PFSK-1 (cell line): ENCODE measurements at regions not wholly inside any gene's neighbourhood (a gene's known extent, or its start where the extent isn't known, plus 50 kb on each side); places are given as distances from the start of the nearest gene placed in this dataset.

ENCODE experiments used
- FOXP2 ChIP-seq: optimal IDR thresholded peaks from 2 replicates; pipeline ENCODE3; 2011; ENCODE audit warnings: borderline replicate concordance, control low read depth, inconsistent platforms; ENCODE audit not compliant: insufficient read depth; ENCODE audit errors: extremely low read length, extremely low read depth
- POLR2AphosphoS5 ChIP-seq: IDR thresholded peaks from 2 replicates; pipeline ENCODE4 v1.6.1; 2012; ENCODE audit warnings: low read depth, mild to moderate bottlenecking, control low read depth, low read length, moderate library complexity
- REST ChIP-seq, 2 experiments: IDR thresholded peaks; 2 replicates each; pipeline versions ENCODE4 v1.6.1 to v1.8.0; 2011 to 2012; ENCODE audit warnings: low read depth in 2 of 2, low read length in 2 of 2, control low read depth in 1 of 2, inconsistent platforms in 1 of 2, mild to moderate bottlenecking in 1 of 2, moderate library complexity in 1 of 2; ENCODE audit not compliant: insufficient read depth in 1 of 2
- SIN3A ChIP-seq: IDR thresholded peaks from 2 replicates; pipeline ENCODE4 v1.6.1; 2012; ENCODE audit warnings: mild to moderate bottlenecking, low read length, moderate library complexity, borderline replicate concordance; ENCODE audit not compliant: insufficient read depth
- TAF1 ChIP-seq: IDR thresholded peaks from 2 replicates; pipeline ENCODE4 v1.6.1; 2012; ENCODE audit warnings: low read length, control low read depth, borderline replicate concordance; ENCODE audit not compliant: insufficient read depth

GRCh38 chr5:2178071-2178477 is 295.3 kb upstream of the IRX4 start:
- TF ChIP-seq FOXP2: no peak
- no peak for TF ChIP-seq POLR2AphosphoS5
- no peak for TF ChIP-seq REST (IDR thresholded peaks at IDR 0.05; ENCODE audit: insufficient read depth in 1 of 2, low read depth in 2 of 2, low read length in 2 of 2)
- TF ChIP-seq SIN3A: no peak
- no peak for TF ChIP-seq TAF1

GRCh38 chr5:2177244-2177643 is 294.5 kb upstream of the IRX4 start:
- TF ChIP-seq SIN3A (no peak), POLR2AphosphoS5 (no peak), FOXP2 (no peak)

- TF ChIP-seq POLR2AphosphoS5: no peak
- TF ChIP-seq FOXP2: no peak
- no peak for TF ChIP-seq REST (IDR thresholded peaks at IDR 0.05; ENCODE audit: insufficient read depth in 1 of 2, low read depth in 2 of 2, low read length in 2 of 2)
- TF ChIP-seq TAF1: no peak
- no peak for TF ChIP-seq SIN3A
These were observed 293.9 kb upstream of the IRX4 start for GRCh38 chr5:2176581-2176980.

- TF ChIP-seq SIN3A: no peak
- TF ChIP-seq POLR2AphosphoS5: no peak
- TF ChIP-seq REST (IDR thresholded peaks at IDR 0.05; ENCODE audit: insufficient read depth in 1 of 2, low read depth in 2 of 2, low read length in 2 of 2): no peak
- TF ChIP-seq TAF1: no peak
- no peak for TF ChIP-seq FOXP2
These were observed 293.2 kb upstream of the IRX4 start for GRCh38 chr5:2175842-2176404.

GRCh38 chr5:2175041-2175440 is 292.3 kb upstream of the IRX4 start:
- no peak for TF ChIP-seq FOXP2
- TF ChIP-seq REST (IDR thresholded peaks at IDR 0.05; ENCODE audit: insufficient read depth in 1 of 2, low read depth in 2 of 2, low read length in 2 of 2): no peak
- no peak for TF ChIP-seq SIN3A
- TF ChIP-seq TAF1: no peak
- TF ChIP-seq POLR2AphosphoS5: no peak

GRCh38 chr5:2174538-2174937 is 291.8 kb upstream of the IRX4 start:
- no peak for TF ChIP-seq REST (IDR thresholded peaks at IDR 0.05; ENCODE audit: insufficient read depth in 1 of 2, low read depth in 2 of 2, low read length in 2 of 2)
- no peak for TF ChIP-seq FOXP2
- TF ChIP-seq SIN3A: no peak
- TF ChIP-seq POLR2AphosphoS5: no peak
- no peak for TF ChIP-seq TAF1
